ENCODE measurements at regions not wholly inside any gene's neighbourhood (a gene's known extent, or its start where the extent isn't known, plus 50 kb on each side); places are given as distances from the start of the nearest gene placed in this dataset.

DNA sequence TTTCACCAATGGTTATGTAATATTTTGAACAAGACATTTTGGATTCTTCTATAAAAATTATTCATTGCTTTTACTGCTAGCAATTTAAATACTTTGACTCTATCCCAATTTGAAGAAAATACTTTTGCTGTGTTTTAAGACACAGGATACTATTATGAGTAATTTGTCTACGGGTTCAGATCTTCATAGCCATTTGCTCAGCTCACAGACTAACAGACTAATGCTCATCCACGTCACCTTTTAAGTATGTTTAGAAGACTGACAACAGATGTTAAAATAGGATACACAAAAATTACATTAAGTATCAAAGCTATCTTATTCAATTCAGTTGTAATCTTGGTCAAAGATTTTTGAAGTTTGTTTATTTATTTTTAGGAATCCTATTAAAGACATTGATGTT lies 251.3 kb upstream of the CHRM2 start:
- H3K4me3 ChIP-seq, result no peak overlapping the region
- no peaks in the 10 kb centered on the region for H3K36me3 ChIP-seq (ENCODE audit: low read depth)
- H3K4me1 ChIP-seq (ENCODE audit: low read depth), result no peaks in the 10 kb centered on the region
- intact Hi-C loops (cut with DNase I, micrococcal nuclease), result no loop called here
- no peak for DNase-seq
- ATAC-seq, result no peak
- TF ChIP-seq, protein P1, sequence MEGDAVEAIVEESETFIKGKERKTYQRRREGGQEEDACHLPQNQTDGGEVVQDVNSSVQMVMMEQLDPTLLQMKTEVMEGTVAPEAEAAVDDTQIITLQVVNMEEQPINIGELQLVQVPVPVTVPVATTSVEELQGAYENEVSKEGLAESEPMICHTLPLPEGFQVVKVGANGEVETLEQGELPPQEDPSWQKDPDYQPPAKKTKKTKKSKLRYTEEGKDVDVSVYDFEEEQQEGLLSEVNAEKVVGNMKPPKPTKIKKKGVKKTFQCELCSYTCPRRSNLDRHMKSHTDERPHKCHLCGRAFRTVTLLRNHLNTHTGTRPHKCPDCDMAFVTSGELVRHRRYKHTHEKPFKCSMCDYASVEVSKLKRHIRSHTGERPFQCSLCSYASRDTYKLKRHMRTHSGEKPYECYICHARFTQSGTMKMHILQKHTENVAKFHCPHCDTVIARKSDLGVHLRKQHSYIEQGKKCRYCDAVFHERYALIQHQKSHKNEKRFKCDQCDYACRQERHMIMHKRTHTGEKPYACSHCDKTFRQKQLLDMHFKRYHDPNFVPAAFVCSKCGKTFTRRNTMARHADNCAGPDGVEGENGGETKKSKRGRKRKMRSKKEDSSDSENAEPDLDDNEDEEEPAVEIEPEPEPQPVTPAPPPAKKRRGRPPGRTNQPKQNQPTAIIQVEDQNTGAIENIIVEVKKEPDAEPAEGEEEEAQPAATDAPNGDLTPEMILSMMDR (IDR thresholded peaks at IDR 0.05), result no peak
- H3K9me3 ChIP-seq, result peaks cover 29% of the 10 kb centered on the region

DNA sequence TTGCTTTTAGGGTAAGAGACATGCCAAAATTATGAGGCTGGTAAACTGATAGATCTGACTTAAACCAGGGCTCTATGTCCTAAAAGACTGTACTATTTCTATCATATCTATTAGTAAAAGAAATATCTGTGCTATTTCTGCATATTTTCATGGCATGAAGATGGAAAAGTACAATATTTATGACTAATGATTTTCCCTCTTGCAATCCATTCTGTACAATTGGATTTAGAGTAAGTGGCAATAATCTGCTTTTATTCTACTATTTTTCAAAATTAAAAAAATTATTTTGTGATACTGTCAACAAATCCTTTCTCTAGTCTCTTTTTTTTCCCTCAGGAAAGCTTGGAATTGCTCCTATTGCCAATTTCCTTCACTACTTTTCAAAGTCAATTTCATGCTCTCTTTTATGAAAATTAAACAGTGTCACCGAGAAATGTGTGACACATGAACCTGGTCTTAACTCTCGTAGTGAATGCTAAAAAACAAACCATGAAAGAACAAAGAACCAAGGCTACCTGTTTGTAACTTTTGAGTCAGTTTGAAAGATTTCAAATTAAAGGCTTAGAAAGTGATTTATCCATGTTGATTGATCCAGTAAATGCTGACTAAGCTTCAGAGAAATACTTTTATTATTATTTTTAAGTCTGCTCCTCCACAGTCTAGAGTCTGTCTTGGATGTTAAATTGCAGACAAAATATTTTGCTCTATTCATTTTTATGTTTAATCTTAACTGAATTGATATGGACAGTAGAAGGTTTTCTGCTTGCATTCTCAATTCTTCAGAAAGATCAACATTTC lies 262.7 kb upstream of the CHRM2 start:
- TF ChIP-seq, protein P1 (IDR thresholded peaks at IDR 0.05), result no peak
- intact Hi-C loops (cut with DNase I, micrococcal nuclease), result no loop called here
- peaks cover 21% of the 10 kb centered on the region for H3K9me3 ChIP-seq
- ATAC-seq (no peak), DNase-seq (no peak)
- no peak overlapping the region for H3K4me3 ChIP-seq
- no peaks in the 10 kb centered on the region for H3K4me1 ChIP-seq (ENCODE audit: low read depth)
- no peaks in the 10 kb centered on the region for H3K36me3 ChIP-seq (ENCODE audit: low read depth)

DNA sequence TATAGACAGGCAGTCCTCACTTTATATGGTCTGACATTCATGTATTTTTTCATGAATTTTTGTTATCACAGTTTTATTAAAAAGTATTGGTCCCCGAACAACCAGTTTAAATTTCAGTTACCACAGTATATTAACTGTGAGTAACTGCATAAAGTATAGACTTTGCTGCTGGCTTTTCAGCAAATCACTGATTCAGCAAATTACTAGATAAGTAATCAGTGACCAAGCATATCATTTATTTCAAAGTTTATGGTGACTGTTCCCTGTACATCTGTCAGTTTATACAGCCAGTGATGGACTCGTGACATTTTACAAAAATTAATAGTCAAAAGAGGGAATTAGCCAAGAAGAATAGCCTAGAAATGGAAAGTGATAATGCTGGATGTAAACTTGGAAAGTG lies 266.7 kb upstream of the CHRM2 start:
- no peak for ATAC-seq
- DNase-seq, result no peak
- H3K36me3 ChIP-seq (ENCODE audit: low read depth), result no peaks in the 10 kb centered on the region
- H3K4me3 ChIP-seq, result no peak overlapping the region
- TF ChIP-seq, protein P1 (IDR thresholded peaks at IDR 0.05), result no peak
- peaks cover 28% of the 10 kb centered on the region for H3K9me3 ChIP-seq
- intact Hi-C loops (cut with DNase I, micrococcal nuclease), result no loop called here
- H3K4me1 ChIP-seq (ENCODE audit: low read depth), result no peaks in the 10 kb centered on the region

DNA sequence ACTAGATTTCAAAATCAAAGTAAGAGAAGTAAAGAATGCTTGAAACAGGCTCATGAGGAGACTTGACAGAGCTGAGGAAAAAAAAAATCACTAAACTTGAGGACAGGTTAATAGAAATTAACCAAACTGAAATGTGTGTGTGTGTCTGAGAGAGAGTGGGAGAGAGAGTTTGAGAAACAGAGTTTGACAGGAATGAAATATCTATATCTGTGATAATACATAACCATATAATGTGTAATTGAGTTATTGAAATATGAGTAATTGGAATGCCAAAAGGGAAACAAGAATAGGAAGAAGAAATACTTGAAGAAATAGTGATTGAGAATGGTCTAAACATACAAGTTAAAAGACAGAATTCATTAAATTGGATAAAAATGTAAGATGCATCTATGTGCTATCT lies 268.0 kb upstream of the CHRM2 start:
- Histone ChIP-seq H3K4me3 (no peak overlapping the region), H3K4me1 (ENCODE audit: low read depth) (no peaks in the 10 kb centered on the region), H3K9me3 (peaks cover 28% of the 10 kb centered on the region), H3K36me3 (ENCODE audit: low read depth) (no peaks in the 10 kb centered on the region)
- TF ChIP-seq, protein P1 (IDR thresholded peaks at IDR 0.05), result no peak
- intact Hi-C loops (cut with DNase I, micrococcal nuclease), result no loop called here
- ATAC-seq (no peak), DNase-seq (no peak)

DNA sequence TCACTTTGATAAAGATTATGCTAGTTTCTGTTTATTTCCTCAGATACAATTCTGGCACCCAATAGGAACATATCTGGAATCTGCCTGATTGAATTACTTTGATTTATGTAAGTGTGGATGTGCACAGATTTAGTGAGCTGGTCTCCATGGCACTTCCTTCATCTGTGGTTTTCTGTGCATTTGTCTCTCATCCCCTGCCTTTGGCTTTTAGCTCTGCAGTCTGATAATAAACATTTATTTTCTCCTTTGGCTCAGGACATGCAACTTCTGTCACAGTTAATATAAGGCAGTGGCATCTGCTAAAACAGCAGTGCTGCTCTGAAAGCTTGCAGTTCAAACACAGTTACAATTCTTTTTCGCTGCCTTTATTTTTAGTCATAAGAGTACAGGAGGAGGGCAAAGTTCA lies 273.7 kb upstream of the CHRM2 start:
- ATAC-seq, result no peak
- no peak overlapping the region for H3K4me3 ChIP-seq
- H3K4me1 ChIP-seq (ENCODE audit: low read depth), result no peaks in the 10 kb centered on the region
- intact Hi-C loops (cut with DNase I, micrococcal nuclease), result no loop called here
- DNase-seq, result no peak
- TF ChIP-seq, protein P1 (IDR thresholded peaks at IDR 0.05), result no peak
- H3K36me3 ChIP-seq (ENCODE audit: low read depth), result no peaks in the 10 kb centered on the region
- H3K9me3 ChIP-seq, result peaks cover 17% of the 10 kb centered on the region

All from mucosa of descending colon (tissue), 3 donors.